ENCODE measurements at regions not wholly inside any gene's neighbourhood (a gene's known extent, or its start where the extent isn't known, plus 50 kb on each side); places are given as distances from the start of the nearest gene placed in this dataset.

- DNase-seq (ENCODE audit: low read depth in 2 of 2), result no peak
These were observed 287.8 kb downstream of the ZEB1 start for GRCh38 chr10:31606841-31607240.

GRCh38 chr10:31605861-31606525, 287.0 kb downstream of the ZEB1 start:
- no peak for DNase-seq (ENCODE audit: low read depth in 2 of 2)

GRCh38 chr10:31605426-31605825, 286.4 kb downstream of the ZEB1 start:
- DNase-seq (ENCODE audit: low read depth in 2 of 2), result no peak

GRCh38 chr10:31604646-31605170, 285.7 kb downstream of the ZEB1 start:
- DNase-seq (ENCODE audit: low read depth in 2 of 2), result no peak

- no peak for DNase-seq (ENCODE audit: low read depth in 2 of 2)
These were observed 285.1 kb downstream of the ZEB1 start for GRCh38 chr10:31604096-31604495.

DNA sequence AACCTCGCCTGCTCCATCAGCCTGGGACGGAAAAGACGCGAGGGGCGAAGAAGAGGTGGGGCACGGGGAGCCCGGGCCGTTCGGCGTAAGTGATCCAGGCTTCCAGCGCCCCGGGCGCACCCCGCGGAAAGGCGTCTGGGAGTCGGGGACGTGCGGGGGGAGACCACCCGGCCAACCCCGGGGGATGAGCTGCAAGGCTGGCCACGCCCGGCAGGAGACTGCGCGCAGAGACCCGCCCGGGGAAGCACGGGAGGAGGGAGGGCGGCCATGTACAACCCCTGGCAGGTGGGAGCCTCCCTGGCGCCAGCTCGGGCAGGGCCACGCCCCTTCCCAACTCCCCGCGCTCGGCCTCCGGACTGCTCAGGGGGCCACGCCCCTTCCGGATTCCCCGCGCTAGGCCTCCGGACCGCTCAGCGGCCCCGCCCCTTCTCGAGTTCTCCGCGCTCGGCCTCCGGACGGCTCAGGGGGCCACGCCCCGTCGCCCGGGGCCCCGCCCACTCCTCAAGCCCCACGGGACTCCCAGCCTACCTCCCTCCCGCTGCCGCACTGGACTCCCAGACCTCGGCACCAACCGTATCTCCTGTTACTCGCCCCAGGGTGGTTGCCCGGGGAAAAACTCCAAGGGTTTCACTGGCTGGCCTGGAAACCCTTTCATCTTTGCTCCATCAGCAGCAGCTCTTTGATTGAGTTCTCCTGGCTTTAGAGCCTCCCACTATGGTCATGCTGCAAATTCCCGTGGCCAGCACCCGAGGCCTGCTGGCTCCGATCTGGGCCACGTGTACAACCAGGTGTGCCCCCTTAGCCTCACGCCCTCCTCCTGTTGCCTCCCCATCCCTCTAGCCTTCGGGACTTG, 284.4 kb downstream of the ZEB1 start:
- peak; percentile 82 to 92 for DNase-seq (ENCODE audit: low read depth in 2 of 2)

- DNase-seq (ENCODE audit: low read depth in 2 of 2), result no peak
These were observed 283.7 kb downstream of the ZEB1 start for GRCh38 chr10:31602541-31603234.

DNA sequence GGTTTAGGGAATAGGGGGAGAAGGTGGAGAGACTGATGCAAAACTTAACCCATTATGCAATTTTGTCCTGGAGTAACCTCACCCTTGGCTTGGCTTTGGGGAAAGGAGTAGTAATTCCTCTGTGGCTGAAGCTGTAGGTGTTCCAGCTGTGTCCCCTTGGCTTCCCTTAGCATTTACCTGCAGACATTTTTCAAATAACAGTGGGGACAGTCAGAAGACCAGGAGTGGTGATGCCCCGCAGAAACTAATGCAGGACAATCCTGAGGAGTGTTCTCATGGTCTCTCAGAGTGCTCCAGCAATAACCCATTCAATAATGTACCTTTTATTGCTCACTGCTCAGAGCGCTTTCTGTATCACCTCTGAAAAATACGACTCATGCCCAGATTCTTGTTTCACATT, 282.1 kb downstream of the ZEB1 start:
- no peak for DNase-seq (ENCODE audit: low read depth in 2 of 2)

GRCh38 chr10:31599626-31600504, 280.8 kb downstream of the ZEB1 start:
- DNase-seq (ENCODE audit: low read depth in 2 of 2), result peak in 1 of 2 donors; percentile 15

DNA sequence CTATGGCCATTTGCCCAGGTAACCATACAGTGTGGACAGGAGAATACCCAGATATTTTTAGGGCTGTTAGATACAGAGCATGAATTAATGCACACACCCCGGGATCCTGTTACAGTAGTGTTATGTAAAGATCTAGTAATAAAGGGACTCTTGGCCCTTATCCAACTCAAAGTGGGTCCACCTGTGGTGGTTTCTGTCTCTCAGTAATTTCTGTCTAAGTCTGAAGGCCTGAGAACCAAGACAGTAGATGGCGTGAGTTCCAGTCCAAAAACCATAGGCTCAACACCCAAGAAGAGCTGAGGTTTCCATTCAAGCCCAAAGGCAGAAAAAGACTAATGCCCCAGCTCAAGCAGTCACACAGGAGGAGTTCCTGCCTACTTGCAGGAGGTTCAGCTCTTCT, 277.7 kb downstream of the ZEB1 start:
- DNase-seq (ENCODE audit: low read depth in 2 of 2), result no peak

GRCh38 chr10:31595992-31596391, 277.0 kb downstream of the ZEB1 start:
- DNase-seq (ENCODE audit: low read depth in 2 of 2), result no peak

DNA sequence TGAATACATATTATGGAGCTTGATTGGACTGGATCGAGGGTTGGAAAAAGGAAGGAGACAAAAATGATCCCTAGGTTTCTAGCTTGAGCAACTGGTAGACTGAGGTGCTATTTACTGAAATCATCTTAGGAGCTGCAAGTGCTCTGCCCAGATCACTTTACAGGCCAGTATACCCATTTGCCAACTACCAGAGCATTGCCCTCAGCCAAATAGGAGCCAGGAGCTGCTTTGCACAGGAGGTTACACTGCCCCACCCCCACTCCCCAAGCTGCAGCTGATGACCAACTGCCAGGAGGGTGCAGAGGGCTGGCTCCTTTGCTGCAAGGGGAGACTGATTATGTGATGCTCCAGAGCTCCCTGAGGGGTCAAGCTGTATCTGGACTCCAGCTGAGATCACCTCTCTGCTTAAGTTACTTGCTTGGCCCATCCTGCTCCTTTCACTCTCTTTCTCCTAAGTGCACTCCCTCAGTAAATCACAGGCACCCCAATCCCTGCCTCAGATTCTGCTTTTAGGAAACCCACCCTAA, 275.4 kb downstream of the ZEB1 start:
- no peak for DNase-seq (ENCODE audit: low read depth in 2 of 2)

- no peak for DNase-seq (ENCODE audit: low read depth in 2 of 2)
These were observed 274.1 kb downstream of the ZEB1 start for GRCh38 chr10:31593124-31593523.

GRCh38 chr10:31591569-31591968, 272.6 kb downstream of the ZEB1 start:
- no peak for DNase-seq (ENCODE audit: low read depth in 2 of 2)

- no peak for DNase-seq (ENCODE audit: low read depth in 2 of 2)
These were observed 271.2 kb downstream of the ZEB1 start for GRCh38 chr10:31590023-31590800.

GRCh38 chr10:31587691-31588090, 268.7 kb downstream of the ZEB1 start:
- DNase-seq (ENCODE audit: low read depth in 2 of 2), result no peak

GRCh38 chr10:31586723-31587638, 268.0 kb downstream of the ZEB1 start:
- DNase-seq (ENCODE audit: low read depth in 2 of 2), result peak in 1 of 2 donors; percentile 21

GRCh38 chr10:31584876-31585275, 265.9 kb downstream of the ZEB1 start:
- DNase-seq (ENCODE audit: low read depth in 2 of 2), result no peak

- no peak for DNase-seq (ENCODE audit: low read depth in 2 of 2)
These were observed 265.1 kb downstream of the ZEB1 start for GRCh38 chr10:31584098-31584631.
